ENCODE measurements at regions not wholly inside any gene's neighbourhood (a gene's known extent, or its start where the extent isn't known, plus 50 kb on each side); places are given as distances from the start of the nearest gene placed in this dataset. TPM values are rescaled to one million over a fixed set of nuclear protein-coding genes. Genes with fewer than 3 reads are reported as not detected.

DNA sequence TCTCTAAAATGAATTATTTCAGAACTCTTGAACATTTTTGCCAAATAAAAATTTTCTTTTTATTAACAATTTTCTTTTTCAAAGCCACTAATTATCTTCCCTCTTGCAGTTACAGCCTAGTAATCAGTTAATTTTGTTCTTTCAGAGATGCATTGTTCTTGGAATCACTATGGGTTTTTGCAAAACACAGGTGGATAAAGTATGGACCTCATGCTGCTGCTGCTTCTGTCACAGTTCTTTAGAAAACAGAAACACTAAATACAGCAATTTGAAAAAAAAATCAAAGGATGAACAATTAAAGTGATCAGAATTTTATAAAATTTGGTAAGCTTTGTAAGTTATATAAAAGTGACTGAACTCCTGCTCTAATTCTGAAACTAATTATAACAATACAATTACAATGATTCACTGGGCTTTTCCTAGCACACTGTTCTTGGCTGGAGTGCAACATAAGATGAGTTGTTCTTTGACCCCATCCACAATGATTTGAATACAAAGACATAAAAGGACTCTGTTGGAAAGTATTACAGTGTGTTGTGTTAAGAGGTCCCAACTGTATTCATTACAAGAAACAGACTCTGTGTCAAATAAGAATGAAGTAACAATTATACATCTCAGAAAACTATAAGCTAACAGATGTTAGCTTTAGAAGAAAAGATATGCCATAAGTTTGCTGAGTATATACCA, 59.4 kb upstream of the GK2 start:
- H3K4me3 ChIP-seq, result no peak overlapping the region; the same call in 1 of the 2 replicates
- H3K4me2 ChIP-seq (ENCODE audit: unreplicated experiment), result peak overlapping the region; percentile 59
- H4K20me1 ChIP-seq (ENCODE audit: insufficient read depth), result no peaks in the 10 kb centered on the region
- H3K79me2 ChIP-seq (ENCODE audit: insufficient read depth), result no peaks in the 10 kb centered on the region
- peaks cover 14% of the 10 kb centered on the region for H3F3A ChIP-seq (ENCODE audit: insufficient read depth)
- peaks cover 20% of the 10 kb centered on the region for H3K4me1 ChIP-seq (ENCODE audit: insufficient read depth)
- H3K9me3 ChIP-seq (ENCODE audit: low read depth), result no peaks in the 10 kb centered on the region
- in situ Hi-C loops (cut with MboI), result no loop called here
- H3K9me2 ChIP-seq (ENCODE audit: insufficient read depth), result no peaks in the 10 kb centered on the region
- H3K9ac ChIP-seq, result no peak overlapping the region
- H3K27ac ChIP-seq, result peak overlapping the region; percentile 2; the same call in 1 of the 2 replicates
- peak; percentile 69 for DNase-seq
- no peaks in the 10 kb centered on the region for H3K36me3 ChIP-seq (ENCODE audit: low read depth)
- no peaks in the 10 kb centered on the region for H3K27me3 ChIP-seq (replicated peaks; ENCODE audit: insufficient read depth)
- TF ChIP-seq EZH2 (IDR thresholded peaks at IDR 0.05; ENCODE audit: insufficient read depth, poor library complexity, severe bottlenecking) (no peak), EZH2phosphoT487 (IDR thresholded peaks at IDR 0.05; ENCODE audit: insufficient read depth, low read depth) (no peak)
- H2AFZ ChIP-seq, result no peak overlapping the region

DNA sequence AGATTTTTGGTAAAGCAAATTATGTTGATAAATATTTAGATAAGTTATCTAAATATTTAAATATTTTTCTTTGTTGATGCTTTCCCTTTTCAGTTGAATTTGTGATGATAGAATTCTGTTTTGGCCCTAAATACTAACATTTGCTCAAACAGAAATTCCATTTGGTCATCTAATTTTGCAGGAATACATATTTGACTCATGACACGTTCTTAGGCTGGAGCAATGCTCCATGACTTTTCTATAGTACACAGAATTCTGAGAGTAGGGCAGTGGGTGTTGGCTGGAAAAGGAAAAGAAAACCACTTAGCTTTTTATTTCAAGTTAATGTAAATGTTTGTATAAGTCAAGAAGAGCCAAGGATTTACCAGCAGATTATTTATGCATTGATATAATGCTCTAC, 58.6 kb upstream of the GK2 start:
- Histone ChIP-seq H3K27ac (no peak overlapping the region), H3K9ac (no peak overlapping the region), H3K4me3 (no peak overlapping the region), H3K9me3 (ENCODE audit: low read depth) (no peaks in the 10 kb centered on the region), H3K27me3 (replicated peaks; ENCODE audit: insufficient read depth) (no peaks in the 10 kb centered on the region), H3K4me2 (ENCODE audit: unreplicated experiment) (peak overlapping the region; percentile 59), H3K9me2 (ENCODE audit: insufficient read depth) (no peaks in the 10 kb centered on the region), H3K4me1 (ENCODE audit: insufficient read depth) (peaks cover 20% of the 10 kb centered on the region), H4K20me1 (ENCODE audit: insufficient read depth) (no peaks in the 10 kb centered on the region), H2AFZ (no peak overlapping the region), H3K36me3 (ENCODE audit: low read depth) (no peaks in the 10 kb centered on the region), H3F3A (ENCODE audit: insufficient read depth) (peaks cover 14% of the 10 kb centered on the region), H3K79me2 (ENCODE audit: insufficient read depth) (no peaks in the 10 kb centered on the region)
- TF ChIP-seq EZH2phosphoT487 (IDR thresholded peaks at IDR 0.05; ENCODE audit: insufficient read depth, low read depth), result no peak
- no peak for TF ChIP-seq EZH2 (IDR thresholded peaks at IDR 0.05; ENCODE audit: insufficient read depth, poor library complexity, severe bottlenecking)
- WGBS, 2 experiments (ENCODE audit: low coverage in 1 of 2, low lambda C conversion rate in 2 of 2, missing lambda C conversion rate in 2 of 2), result 2 to 5% methylated on average over 1 of the region's 1 CpG
- in situ Hi-C loops (cut with MboI), result no loop called here
- DNase-seq, result peak; percentile 71

Small RNAs in the stretch of these regions (small RNA-seq; reads per million reads assigned to genes)
- gene RF00072 (ENCODE audit: low read depth, low replicate concordance), result not detected
